Endothelial cell of umbilical vein (primary cell): ENCODE measurements at regions not wholly inside any gene's neighbourhood (a gene's known extent, or its start where the extent isn't known, plus 50 kb on each side); places are given as distances from the start of the nearest gene placed in this dataset.

Experiments used
- EZH2 ChIP-seq: IDR thresholded peaks from 2 replicates; pipeline ENCODE4 v1.6.1; 2012; ENCODE audit warnings: borderline replicate concordance, low read depth, mild to moderate bottlenecking, moderate library complexity, low read length, inconsistent platforms; ENCODE audit not compliant: severe bottlenecking
- JUN ChIP-seq: IDR thresholded peaks from 2 replicates; pipeline ENCODE4 v1.6.1; 2011; ENCODE audit warnings: borderline replicate concordance, low read depth; ENCODE audit not compliant: insufficient read length, insufficient read depth
- MYC ChIP-seq: IDR thresholded peaks from one replicate; pipeline ENCODE4 v1.6.1; 2011; ENCODE audit warnings: mild to moderate bottlenecking, low read depth, low read length
- POLR2A ChIP-seq: IDR thresholded peaks from 2 replicates; pipeline ENCODE4 v1.6.1; 2012; ENCODE audit warnings: low read depth, mild to moderate bottlenecking, control low read depth, low read length
- POLR2AphosphoS5 ChIP-seq: IDR thresholded peaks from 2 replicates; pipeline ENCODE4 v1.6.1; 2012; ENCODE audit warnings: low read depth, mild to moderate bottlenecking, control low read depth, low read length, moderate library complexity; ENCODE audit not compliant: insufficient read depth
- TF ChIP-seq, protein P1 (sequence below), 2 donors: IDR thresholded peaks; 1 replicate in 1 of 2; 2 replicates in 1 of 2; pipeline ENCODE4 v1.5.1; 2011; ENCODE audit warnings: low read length in 2 of 2, mild to moderate bottlenecking in 2 of 2, moderate library complexity in 2 of 2, control low read depth in 1 of 2, inconsistent platforms in 1 of 2, low read depth in 1 of 2; ENCODE audit not compliant: insufficient read depth in 1 of 2; ENCODE audit errors: extremely low read depth in 1 of 2
- TF ChIP-seq, protein P2 (sequence below): IDR thresholded peaks from 2 replicates; pipeline ENCODE4 v1.6.1; 2011; ENCODE audit not compliant: insufficient read depth, insufficient read length

DNA sequence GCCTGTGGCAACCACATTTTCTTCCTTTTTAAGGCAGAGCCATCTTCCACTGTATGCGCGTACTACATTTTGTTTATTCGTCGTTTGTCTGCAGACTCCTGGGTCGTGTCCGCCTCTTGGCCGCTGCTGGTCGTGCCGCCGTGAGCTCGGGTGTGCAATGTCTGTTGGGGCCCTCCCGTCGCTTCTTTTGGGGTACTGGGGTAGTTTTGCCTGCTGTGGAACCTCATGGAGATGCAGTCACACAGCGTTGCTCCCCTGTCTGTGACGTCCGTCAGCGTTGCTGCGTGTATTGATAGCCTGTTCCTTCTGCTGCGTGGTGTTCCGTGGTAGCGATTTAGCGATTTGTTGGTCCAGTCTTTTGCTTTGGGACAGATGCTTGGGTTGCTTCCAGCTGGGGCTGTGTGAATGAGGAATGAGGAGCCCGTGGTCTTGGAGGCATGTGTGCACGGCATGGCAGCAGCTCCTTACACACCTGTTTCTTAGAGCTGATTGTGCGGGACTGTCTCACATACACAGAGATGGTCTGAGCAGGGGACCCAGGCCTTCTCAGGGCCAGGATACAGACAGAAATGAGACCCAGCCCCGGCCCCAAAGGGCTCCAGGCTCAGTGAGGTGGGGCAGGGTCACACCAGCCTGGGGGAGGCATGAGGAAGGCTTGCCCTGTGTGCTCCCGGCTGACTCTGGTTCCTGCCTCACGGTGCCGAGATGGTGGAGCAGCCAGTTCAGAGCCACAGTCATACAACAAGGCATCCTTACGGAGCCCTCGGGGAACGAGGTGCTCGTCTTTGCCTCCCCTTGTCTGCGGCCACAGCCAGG is 78.4 kb upstream of the GSE1 start:
- TF ChIP-seq POLR2AphosphoS5 = no peak
- TF ChIP-seq, protein P1, sequence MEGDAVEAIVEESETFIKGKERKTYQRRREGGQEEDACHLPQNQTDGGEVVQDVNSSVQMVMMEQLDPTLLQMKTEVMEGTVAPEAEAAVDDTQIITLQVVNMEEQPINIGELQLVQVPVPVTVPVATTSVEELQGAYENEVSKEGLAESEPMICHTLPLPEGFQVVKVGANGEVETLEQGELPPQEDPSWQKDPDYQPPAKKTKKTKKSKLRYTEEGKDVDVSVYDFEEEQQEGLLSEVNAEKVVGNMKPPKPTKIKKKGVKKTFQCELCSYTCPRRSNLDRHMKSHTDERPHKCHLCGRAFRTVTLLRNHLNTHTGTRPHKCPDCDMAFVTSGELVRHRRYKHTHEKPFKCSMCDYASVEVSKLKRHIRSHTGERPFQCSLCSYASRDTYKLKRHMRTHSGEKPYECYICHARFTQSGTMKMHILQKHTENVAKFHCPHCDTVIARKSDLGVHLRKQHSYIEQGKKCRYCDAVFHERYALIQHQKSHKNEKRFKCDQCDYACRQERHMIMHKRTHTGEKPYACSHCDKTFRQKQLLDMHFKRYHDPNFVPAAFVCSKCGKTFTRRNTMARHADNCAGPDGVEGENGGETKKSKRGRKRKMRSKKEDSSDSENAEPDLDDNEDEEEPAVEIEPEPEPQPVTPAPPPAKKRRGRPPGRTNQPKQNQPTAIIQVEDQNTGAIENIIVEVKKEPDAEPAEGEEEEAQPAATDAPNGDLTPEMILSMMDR (IDR thresholded peaks at IDR 0.05; ENCODE audit: extremely low read depth in 1 of 2, insufficient read depth in 1 of 2, low read depth in 1 of 2, low read length in 2 of 2) = no peak
- no peak for TF ChIP-seq EZH2
- TF ChIP-seq POLR2A = no peak
- no peak for TF ChIP-seq MYC
- no peak for TF ChIP-seq JUN
- TF ChIP-seq, protein P2, sequence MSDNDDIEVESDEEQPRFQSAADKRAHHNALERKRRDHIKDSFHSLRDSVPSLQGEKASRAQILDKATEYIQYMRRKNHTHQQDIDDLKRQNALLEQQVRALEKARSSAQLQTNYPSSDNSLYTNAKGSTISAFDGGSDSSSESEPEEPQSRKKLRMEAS = no peak
